ENCODE measurements at regions not wholly inside any gene's neighbourhood (a gene's known extent, or its start where the extent isn't known, plus 50 kb on each side); places are given as distances from the start of the nearest gene placed in this dataset.

DNA sequence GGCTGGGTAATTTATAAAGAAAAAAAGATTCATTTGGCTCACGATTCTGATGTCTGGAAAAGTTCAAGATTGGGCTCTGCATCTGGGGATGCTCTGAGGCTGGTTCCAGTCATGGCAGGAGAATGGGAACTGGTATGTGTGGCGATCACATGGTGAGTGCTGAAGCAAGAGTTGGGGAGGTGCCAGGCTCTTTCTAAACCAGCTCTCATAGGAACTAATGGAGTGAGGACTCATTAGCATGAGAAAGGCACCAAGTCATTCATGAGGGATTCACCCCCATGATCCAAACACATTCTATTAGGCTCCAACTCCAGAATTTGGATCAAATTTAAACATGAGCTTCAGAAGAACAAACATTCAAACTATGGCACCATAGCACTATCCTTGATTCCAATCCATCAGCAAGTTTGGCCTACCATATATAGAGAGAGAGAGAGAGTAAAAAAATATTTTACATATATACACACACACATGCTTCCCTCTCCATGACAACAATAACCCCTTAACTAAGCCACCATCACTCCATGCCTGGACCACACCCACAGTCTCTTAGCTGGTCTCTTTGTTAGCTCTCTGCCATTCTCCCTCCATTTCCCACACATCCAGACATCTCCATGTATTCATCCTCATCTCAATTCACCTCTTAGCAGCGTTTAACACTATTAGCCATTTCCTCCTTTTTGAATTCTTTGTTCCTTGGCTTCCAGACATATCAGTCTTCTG lies 57.9 kb downstream of the NPY start:
- DNase-seq (ENCODE audit: low read depth in 6 of 9, low spot score in 9 of 9), result no peak
- Histone ChIP-seq H3K4me1 (ENCODE audit: control insufficient read depth in 2 of 2, insufficient read depth in 2 of 2, low read length in 2 of 2) (no peaks in the 10 kb centered on the region), H3K4me3 (ENCODE audit: low read length in 2 of 2) (no peak overlapping the region), H3K36me3 (ENCODE audit: control insufficient read depth in 2 of 2, insufficient read depth in 2 of 2, low read length in 1 of 2) (no peaks in the 10 kb centered on the region), H3K9me3 (ENCODE audit: control insufficient read depth in 2 of 2, insufficient read depth in 1 of 2, low read length in 1 of 2) (no peaks in the 10 kb centered on the region), H3K27me3 (ENCODE audit: control insufficient read depth in 2 of 2, insufficient read depth in 1 of 2, low read length in 1 of 2) (no peaks in the 10 kb centered on the region), H3K27ac (ENCODE audit: low read depth in 1 of 2, low read length in 1 of 2) (no peak overlapping the region)
- 90% methylated on average over 3 of the region's 3 CpGs for WGBS

- 91% methylated on average over 2 of the region's 2 CpGs for WGBS
- no peaks in the 10 kb centered on the region for H3K27me3 ChIP-seq (ENCODE audit: control insufficient read depth in 2 of 2, insufficient read depth in 1 of 2, low read length in 1 of 2)
- DNase-seq (ENCODE audit: low read depth in 6 of 9, low spot score in 9 of 9), result no peak
Measured at GRCh38 chr7:24343614-24344013, 59.6 kb downstream of the NPY start.

DNA sequence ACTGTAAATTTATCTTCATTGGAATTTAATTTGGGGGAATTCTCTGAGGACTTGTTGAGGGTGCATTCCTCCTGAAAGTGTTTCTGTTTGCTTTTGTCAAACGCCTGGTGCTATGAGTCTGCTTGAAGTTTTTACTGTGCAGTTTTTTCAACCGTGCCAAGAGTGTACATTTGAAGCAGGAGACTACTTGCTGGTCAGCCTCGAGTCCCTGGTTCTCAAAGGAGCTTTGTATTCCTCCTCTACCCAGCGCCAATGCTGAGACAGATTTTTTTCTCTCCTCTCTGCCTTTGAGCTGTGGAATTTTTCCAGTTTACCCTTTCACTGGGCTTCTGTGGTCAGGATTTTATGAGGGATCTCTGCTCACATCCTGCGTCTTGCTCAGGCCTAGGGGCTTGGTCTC lies 62.1 kb downstream of the NPY start:
- Histone ChIP-seq H3K4me3 (ENCODE audit: low read length in 2 of 2) (no peak overlapping the region), H3K27ac (ENCODE audit: low read depth in 1 of 2, low read length in 1 of 2) (no peak overlapping the region), H3K9me3 (ENCODE audit: control insufficient read depth in 2 of 2, insufficient read depth in 1 of 2, low read length in 1 of 2) (no peaks in the 10 kb centered on the region), H3K27me3 (ENCODE audit: control insufficient read depth in 2 of 2, insufficient read depth in 1 of 2, low read length in 1 of 2) (no peaks in the 10 kb centered on the region), H3K4me1 (ENCODE audit: control insufficient read depth in 2 of 2, insufficient read depth in 2 of 2, low read length in 2 of 2) (no peaks in the 10 kb centered on the region), H3K36me3 (ENCODE audit: control insufficient read depth in 2 of 2, insufficient read depth in 2 of 2, low read length in 1 of 2) (no peaks in the 10 kb centered on the region)
- no peak for DNase-seq (ENCODE audit: low read depth in 6 of 9, low spot score in 9 of 9)
- 53% methylated on average over 5 of the region's 5 CpGs for WGBS

More at GRCh38 chr7:24343614-24344013, 59.6 kb downstream of the NPY start:
- H3K36me3 ChIP-seq (ENCODE audit: control insufficient read depth in 2 of 2, insufficient read depth in 2 of 2, low read length in 1 of 2), result no peaks in the 10 kb centered on the region
- H3K27ac ChIP-seq (ENCODE audit: low read depth in 1 of 2, low read length in 1 of 2), result no peak overlapping the region
- no peak overlapping the region for H3K4me3 ChIP-seq (ENCODE audit: low read length in 2 of 2)
- H3K4me1 ChIP-seq (ENCODE audit: control insufficient read depth in 2 of 2, insufficient read depth in 2 of 2, low read length in 2 of 2), result no peaks in the 10 kb centered on the region
- H3K9me3 ChIP-seq (ENCODE audit: control insufficient read depth in 2 of 2, insufficient read depth in 1 of 2, low read length in 1 of 2), result no peaks in the 10 kb centered on the region

GRCh38 chr7:24346716-24347115 lies 62.7 kb downstream of the NPY start:
- no peak for DNase-seq (ENCODE audit: low read depth in 6 of 9, low spot score in 9 of 9)
- Histone ChIP-seq H3K27ac (ENCODE audit: low read depth in 1 of 2, low read length in 1 of 2) (no peak overlapping the region), H3K36me3 (ENCODE audit: control insufficient read depth in 2 of 2, insufficient read depth in 2 of 2, low read length in 1 of 2) (no peaks in the 10 kb centered on the region), H3K27me3 (ENCODE audit: control insufficient read depth in 2 of 2, insufficient read depth in 1 of 2, low read length in 1 of 2) (no peaks in the 10 kb centered on the region), H3K4me1 (ENCODE audit: control insufficient read depth in 2 of 2, insufficient read depth in 2 of 2, low read length in 2 of 2) (no peaks in the 10 kb centered on the region), H3K4me3 (ENCODE audit: low read length in 2 of 2) (no peak overlapping the region), H3K9me3 (ENCODE audit: control insufficient read depth in 2 of 2, insufficient read depth in 1 of 2, low read length in 1 of 2) (no peaks in the 10 kb centered on the region)
- WGBS, result 95% methylated on average over 3 of the region's 3 CpGs

DNA sequence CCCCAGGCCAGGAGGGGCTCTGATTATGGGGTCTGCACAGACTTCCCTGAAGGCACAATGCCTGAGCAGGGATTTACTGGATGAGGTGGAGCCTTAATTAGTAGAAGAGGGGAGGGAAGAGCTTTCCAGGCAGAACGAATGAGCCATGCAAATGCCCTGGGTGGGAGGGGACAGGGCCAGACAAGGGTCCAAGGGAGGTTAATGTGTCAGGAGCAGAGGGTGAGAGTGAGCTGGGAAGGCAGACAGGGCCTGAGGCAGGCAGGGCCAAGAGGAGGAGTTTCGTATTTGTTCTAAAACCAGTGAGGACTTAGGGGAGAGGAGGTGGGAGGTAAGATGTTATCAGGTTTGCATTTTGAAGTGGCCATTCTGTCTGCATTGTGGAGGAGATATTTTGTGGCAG lies 65.3 kb downstream of the NPY start:
- Histone ChIP-seq H3K4me3 (ENCODE audit: low read length in 2 of 2) (no peak overlapping the region), H3K27ac (ENCODE audit: low read depth in 1 of 2, low read length in 1 of 2) (no peak overlapping the region), H3K4me1 (ENCODE audit: control insufficient read depth in 2 of 2, insufficient read depth in 2 of 2, low read length in 2 of 2) (no peaks in the 10 kb centered on the region), H3K27me3 (ENCODE audit: control insufficient read depth in 2 of 2, insufficient read depth in 1 of 2, low read length in 1 of 2) (no peaks in the 10 kb centered on the region), H3K36me3 (ENCODE audit: control insufficient read depth in 2 of 2, insufficient read depth in 2 of 2, low read length in 1 of 2) (no peaks in the 10 kb centered on the region), H3K9me3 (ENCODE audit: control insufficient read depth in 2 of 2, insufficient read depth in 1 of 2, low read length in 1 of 2) (no peaks in the 10 kb centered on the region)
- no peak for DNase-seq (ENCODE audit: low read depth in 6 of 9, low spot score in 9 of 9)
- 83% methylated on average over 2 of the region's 2 CpGs for WGBS

DNA sequence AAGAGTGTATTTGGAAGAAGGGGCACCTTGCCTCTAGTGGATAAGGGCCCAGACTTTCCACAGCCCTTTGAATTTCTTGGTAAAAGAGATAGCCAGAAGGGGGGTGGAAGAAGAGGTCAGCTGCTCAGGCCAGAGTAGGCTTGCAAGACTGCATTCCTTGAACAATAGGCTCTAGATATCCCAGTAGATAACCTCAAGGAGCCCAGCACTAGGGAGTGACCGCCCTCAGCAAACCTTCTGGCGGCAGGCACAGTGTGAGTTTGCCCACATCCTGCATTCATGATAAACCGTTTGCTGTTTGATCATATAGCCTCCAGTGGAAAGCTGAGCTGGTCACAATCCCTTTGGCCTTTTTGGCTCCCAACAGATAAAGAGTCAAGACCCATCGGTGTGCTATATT lies 70.5 kb downstream of the NPY start:
- Histone ChIP-seq H3K36me3 (ENCODE audit: control insufficient read depth in 2 of 2, insufficient read depth in 2 of 2, low read length in 1 of 2) (no peaks in the 10 kb centered on the region), H3K4me1 (ENCODE audit: control insufficient read depth in 2 of 2, insufficient read depth in 2 of 2, low read length in 2 of 2) (no peaks in the 10 kb centered on the region), H3K4me3 (ENCODE audit: low read length in 2 of 2) (no peak overlapping the region), H3K27me3 (ENCODE audit: control insufficient read depth in 2 of 2, insufficient read depth in 1 of 2, low read length in 1 of 2) (no peaks in the 10 kb centered on the region), H3K9me3 (ENCODE audit: control insufficient read depth in 2 of 2, insufficient read depth in 1 of 2, low read length in 1 of 2) (no peaks in the 10 kb centered on the region), H3K27ac (ENCODE audit: low read depth in 1 of 2, low read length in 1 of 2) (no peak overlapping the region)
- 74% methylated on average over 4 of the region's 4 CpGs for WGBS
- no peak for DNase-seq (ENCODE audit: low read depth in 6 of 9, low spot score in 9 of 9)

DNA sequence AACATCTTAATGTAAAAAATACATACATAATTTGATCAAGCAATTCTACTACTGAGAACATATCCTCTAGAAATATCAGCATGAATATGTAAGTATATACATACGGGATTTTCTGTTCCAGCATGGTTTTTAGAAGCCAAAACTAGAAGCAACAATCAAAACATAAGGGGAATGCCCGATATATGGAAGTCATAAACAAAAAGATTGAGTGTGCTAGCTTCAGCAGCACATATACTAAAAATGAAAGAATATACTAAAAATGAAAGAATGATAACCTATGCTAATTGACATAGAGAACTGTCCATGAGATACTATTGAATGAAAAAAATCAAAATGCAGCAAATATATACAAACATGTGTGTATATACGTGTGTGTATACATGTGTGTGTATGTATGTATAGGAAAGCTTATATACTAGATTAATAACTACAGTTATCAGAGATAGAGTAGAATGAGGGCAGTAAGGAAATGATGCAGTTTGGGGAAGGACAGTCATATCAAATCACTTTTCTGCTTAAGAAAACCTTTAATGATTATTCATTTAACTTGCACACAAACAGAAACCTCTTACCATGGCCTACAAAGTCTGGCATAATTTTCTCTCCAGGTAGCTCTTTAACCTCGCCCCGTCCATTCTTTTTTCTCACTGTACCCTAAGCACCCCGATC lies 72.9 kb downstream of the NPY start:
- H3K4me1 ChIP-seq (ENCODE audit: control insufficient read depth in 2 of 2, insufficient read depth in 2 of 2, low read length in 2 of 2), result no peaks in the 10 kb centered on the region
- no peaks in the 10 kb centered on the region for H3K36me3 ChIP-seq (ENCODE audit: control insufficient read depth in 2 of 2, insufficient read depth in 2 of 2, low read length in 1 of 2)
- H3K27me3 ChIP-seq (ENCODE audit: control insufficient read depth in 2 of 2, insufficient read depth in 1 of 2, low read length in 1 of 2), result no peaks in the 10 kb centered on the region
- DNase-seq (ENCODE audit: low read depth in 6 of 9, low spot score in 9 of 9), result no peak
- H3K27ac ChIP-seq (ENCODE audit: low read depth in 1 of 2, low read length in 1 of 2), result no peak overlapping the region
- no peaks in the 10 kb centered on the region for H3K9me3 ChIP-seq (ENCODE audit: control insufficient read depth in 2 of 2, insufficient read depth in 1 of 2, low read length in 1 of 2)
- H3K4me3 ChIP-seq (ENCODE audit: low read length in 2 of 2), result no peak overlapping the region
- WGBS, result 94% methylated on average over 6 of the region's 6 CpGs

- H3K4me1 ChIP-seq (ENCODE audit: control insufficient read depth in 2 of 2, insufficient read depth in 2 of 2, low read length in 2 of 2), result no peaks in the 10 kb centered on the region
- no peak overlapping the region for H3K4me3 ChIP-seq (ENCODE audit: low read length in 2 of 2)
- H3K36me3 ChIP-seq (ENCODE audit: control insufficient read depth in 2 of 2, insufficient read depth in 2 of 2, low read length in 1 of 2), result no peaks in the 10 kb centered on the region
- H3K9me3 ChIP-seq (ENCODE audit: control insufficient read depth in 2 of 2, insufficient read depth in 1 of 2, low read length in 1 of 2), result no peaks in the 10 kb centered on the region
- WGBS, result 94% methylated on average over 3 of the region's 3 CpGs
- no peak overlapping the region for H3K27ac ChIP-seq (ENCODE audit: low read depth in 1 of 2, low read length in 1 of 2)
- H3K27me3 ChIP-seq (ENCODE audit: control insufficient read depth in 2 of 2, insufficient read depth in 1 of 2, low read length in 1 of 2), result no peaks in the 10 kb centered on the region
- no peak for DNase-seq (ENCODE audit: low read depth in 6 of 9, low spot score in 9 of 9)
Measured at GRCh38 chr7:24361001-24361400, 77.0 kb downstream of the NPY start.

GRCh38 chr7:24365606-24366005 lies 81.6 kb downstream of the NPY start:
- 92% methylated on average over 1 of the region's 1 CpG for WGBS
- Histone ChIP-seq H3K27ac (ENCODE audit: low read depth in 1 of 2, low read length in 1 of 2) (no peak overlapping the region), H3K27me3 (ENCODE audit: control insufficient read depth in 2 of 2, insufficient read depth in 1 of 2, low read length in 1 of 2) (no peaks in the 10 kb centered on the region), H3K36me3 (ENCODE audit: control insufficient read depth in 2 of 2, insufficient read depth in 2 of 2, low read length in 1 of 2) (no peaks in the 10 kb centered on the region), H3K4me3 (ENCODE audit: low read length in 2 of 2) (no peak overlapping the region), H3K4me1 (ENCODE audit: control insufficient read depth in 2 of 2, insufficient read depth in 2 of 2, low read length in 2 of 2) (no peaks in the 10 kb centered on the region), H3K9me3 (ENCODE audit: control insufficient read depth in 2 of 2, insufficient read depth in 1 of 2, low read length in 1 of 2) (no peaks in the 10 kb centered on the region)
- DNase-seq (ENCODE audit: low read depth in 6 of 9, low spot score in 9 of 9), result no peak

Measured in thymus (tissue), 11 donors.